NB4 (cell line): ENCODE measurements at regions not wholly inside any gene's neighbourhood (a gene's known extent, or its start where the extent isn't known, plus 50 kb on each side); places are given as distances from the start of the nearest gene placed in this dataset.

Source experiments
- DNase-seq: peaks from one replicate; pipeline ENCODE4 v3.0.0; 2010; ENCODE audit warnings: low read depth
- H3K4me3 ChIP-seq: one replicate; pipeline ENCODE4 v1.5.1; 2011; ENCODE audit warnings: mild to moderate bottlenecking, low read depth, low read length, moderate library complexity
- MYC ChIP-seq: IDR thresholded peaks from 2 replicates; pipeline ENCODE4 v1.6.1; 2011; ENCODE audit warnings: low read depth, low read length
- POLR2A ChIP-seq: IDR thresholded peaks from 2 replicates; pipeline ENCODE4 v1.6.1; 2011; ENCODE audit warnings: mild to moderate bottlenecking; ENCODE audit not compliant: insufficient read length; ENCODE audit errors: extremely low read depth
- TF ChIP-seq, protein P1 (sequence below): IDR thresholded peaks from 2 replicates; pipeline ENCODE4 v1.6.1; 2011; ENCODE audit warnings: low read depth, low read length
- TF ChIP-seq, protein P2 (sequence below): IDR thresholded peaks from one replicate; pipeline ENCODE4 v1.5.1; 2012; ENCODE audit warnings: low read depth, low read length

DNA sequence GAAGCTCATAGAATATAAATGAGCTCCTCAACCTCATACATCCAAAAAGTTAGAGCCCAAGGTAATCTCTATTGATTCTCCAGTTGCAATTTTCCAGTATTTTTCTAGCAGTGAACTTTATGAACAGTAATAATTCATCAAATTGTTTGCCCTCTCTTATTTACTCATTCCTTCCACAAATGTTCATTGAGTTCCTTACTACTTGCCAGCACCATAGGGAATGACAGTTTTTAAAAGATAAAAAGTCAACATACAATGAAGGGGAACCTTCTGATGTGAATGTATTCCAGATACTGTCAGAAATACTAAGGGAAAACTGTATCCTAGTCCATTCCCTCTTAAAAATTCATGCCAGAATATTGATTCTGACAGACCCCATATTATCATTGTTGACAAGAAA is 277.0 kb upstream of the C1orf87 start:
- DNase-seq = no peak
- TF ChIP-seq, protein P1, sequence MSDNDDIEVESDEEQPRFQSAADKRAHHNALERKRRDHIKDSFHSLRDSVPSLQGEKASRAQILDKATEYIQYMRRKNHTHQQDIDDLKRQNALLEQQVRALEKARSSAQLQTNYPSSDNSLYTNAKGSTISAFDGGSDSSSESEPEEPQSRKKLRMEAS = no peak
- no peak for TF ChIP-seq POLR2A
- TF ChIP-seq MYC = no peak
- TF ChIP-seq, protein P2, sequence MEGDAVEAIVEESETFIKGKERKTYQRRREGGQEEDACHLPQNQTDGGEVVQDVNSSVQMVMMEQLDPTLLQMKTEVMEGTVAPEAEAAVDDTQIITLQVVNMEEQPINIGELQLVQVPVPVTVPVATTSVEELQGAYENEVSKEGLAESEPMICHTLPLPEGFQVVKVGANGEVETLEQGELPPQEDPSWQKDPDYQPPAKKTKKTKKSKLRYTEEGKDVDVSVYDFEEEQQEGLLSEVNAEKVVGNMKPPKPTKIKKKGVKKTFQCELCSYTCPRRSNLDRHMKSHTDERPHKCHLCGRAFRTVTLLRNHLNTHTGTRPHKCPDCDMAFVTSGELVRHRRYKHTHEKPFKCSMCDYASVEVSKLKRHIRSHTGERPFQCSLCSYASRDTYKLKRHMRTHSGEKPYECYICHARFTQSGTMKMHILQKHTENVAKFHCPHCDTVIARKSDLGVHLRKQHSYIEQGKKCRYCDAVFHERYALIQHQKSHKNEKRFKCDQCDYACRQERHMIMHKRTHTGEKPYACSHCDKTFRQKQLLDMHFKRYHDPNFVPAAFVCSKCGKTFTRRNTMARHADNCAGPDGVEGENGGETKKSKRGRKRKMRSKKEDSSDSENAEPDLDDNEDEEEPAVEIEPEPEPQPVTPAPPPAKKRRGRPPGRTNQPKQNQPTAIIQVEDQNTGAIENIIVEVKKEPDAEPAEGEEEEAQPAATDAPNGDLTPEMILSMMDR = no peak
- H3K4me3 ChIP-seq = no peak overlapping the region

DNA sequence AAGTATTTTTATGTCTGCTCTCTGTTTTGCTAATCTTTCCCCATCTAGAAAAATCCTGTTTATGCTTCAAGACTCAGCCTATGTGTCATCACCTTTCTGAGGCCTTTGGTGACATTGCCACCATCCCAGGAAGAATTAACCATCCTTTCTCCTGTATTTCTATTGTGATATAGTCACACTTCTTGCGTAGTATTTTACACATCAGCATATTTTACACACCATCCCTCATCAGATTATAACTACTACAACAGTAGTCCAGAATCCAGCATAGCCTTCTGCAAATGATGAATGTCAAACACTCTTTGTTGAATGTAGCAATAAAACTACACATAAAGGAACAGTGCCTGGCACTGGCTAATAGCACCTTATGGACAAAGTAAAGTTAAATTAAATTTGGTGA is 275.3 kb upstream of the C1orf87 start:
- no peak overlapping the region for H3K4me3 ChIP-seq
- no peak for DNase-seq
- TF ChIP-seq MYC = no peak
- TF ChIP-seq, protein P1 = no peak
- TF ChIP-seq, protein P2 = no peak
- TF ChIP-seq POLR2A = no peak

DNA sequence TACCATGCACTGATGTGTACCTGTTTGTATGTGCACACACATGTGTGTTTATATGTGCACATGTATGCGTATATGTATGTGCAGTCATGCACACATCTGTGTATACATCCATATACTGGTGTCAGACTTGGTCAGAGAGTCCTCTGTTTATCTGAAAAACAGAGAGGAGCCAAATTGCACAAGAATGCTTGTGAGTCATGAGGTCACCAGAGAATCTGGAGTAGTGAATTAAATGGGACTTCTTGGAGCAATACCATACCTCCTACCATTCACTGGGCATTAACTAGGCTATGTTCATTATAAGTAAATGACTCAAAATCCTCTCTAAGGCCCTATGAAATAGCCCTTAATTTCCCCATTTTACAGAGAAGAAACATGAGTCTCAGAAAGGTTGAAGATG is 272.1 kb upstream of the C1orf87 start:
- no peak overlapping the region for H3K4me3 ChIP-seq
- no peak for DNase-seq
- TF ChIP-seq, protein P2 = no peak
- no peak for TF ChIP-seq POLR2A
- TF ChIP-seq, protein P1 = no peak
- TF ChIP-seq MYC = no peak

DNA sequence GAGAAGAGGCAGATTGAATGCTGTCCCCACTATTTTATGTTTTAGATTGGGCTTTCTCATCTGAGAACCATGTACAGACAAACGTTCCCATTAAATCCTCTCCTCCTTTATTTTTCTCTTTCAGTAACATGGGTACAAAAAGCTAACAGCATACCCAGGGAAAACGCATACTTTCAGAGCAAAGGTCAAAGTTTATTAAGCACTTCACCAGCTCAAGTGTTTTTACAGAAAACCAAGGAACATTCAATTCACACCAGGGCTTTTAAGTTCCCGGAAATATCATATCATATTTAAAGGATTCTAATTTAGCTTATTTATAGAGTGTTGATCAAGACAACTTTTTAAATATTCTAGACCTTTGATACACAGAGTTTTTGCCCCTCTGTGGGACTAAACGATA is 271.5 kb upstream of the C1orf87 start:
- H3K4me3 ChIP-seq = no peak overlapping the region
- TF ChIP-seq, protein P2 = no peak
- TF ChIP-seq POLR2A = no peak
- no peak for DNase-seq

DNA sequence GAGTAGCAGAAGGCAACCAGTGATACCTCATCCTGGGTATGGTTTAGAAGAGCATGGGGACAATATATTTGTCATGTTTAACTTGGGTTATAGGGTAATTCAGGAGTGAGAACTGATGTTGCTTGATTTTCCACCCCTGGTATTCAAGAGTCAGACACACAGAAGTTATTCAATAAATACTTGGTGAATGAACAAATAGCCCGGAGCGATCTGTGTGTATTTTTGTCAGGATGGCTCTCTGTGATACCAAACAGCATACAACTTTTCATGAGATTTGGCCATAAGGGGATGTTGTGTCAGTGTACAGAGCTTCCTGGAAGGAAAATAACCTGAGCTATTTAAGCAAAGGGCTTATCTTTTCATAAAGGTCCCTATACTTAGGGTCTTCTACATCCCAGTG is 270.2 kb upstream of the C1orf87 start:
- TF ChIP-seq, protein P2 = no peak
- TF ChIP-seq, protein P1 = no peak
- TF ChIP-seq MYC (no peak), POLR2A (no peak)
- DNase-seq = no peak
- no peak overlapping the region for H3K4me3 ChIP-seq

DNA sequence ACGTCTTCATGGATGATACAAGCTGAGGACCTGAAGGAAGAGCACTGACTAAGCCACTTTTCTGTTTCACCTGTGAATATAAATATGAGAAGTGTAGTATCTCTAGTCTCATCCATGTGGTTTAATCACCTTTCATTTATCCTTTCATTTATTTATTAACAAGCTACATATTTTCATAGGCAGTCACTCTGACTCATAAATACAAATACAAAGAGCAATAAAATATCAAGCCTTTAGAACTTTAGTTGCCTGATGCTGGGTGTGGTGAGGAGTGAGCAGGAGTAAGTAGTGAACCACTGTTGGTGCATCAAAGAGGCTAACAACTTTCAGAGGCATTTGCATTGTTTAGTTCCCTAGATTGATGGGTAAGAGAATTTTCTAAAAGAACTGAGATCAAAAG is 269.0 kb upstream of the C1orf87 start:
- no peak for DNase-seq
- no peak overlapping the region for H3K4me3 ChIP-seq
- TF ChIP-seq POLR2A (no peak), MYC (no peak)
- TF ChIP-seq, protein P2 = no peak
- TF ChIP-seq, protein P1 = no peak
